HCEC 1CT (cell line): ENCODE measurements at regions not wholly inside any gene's neighbourhood (a gene's known extent, or its start where the extent isn't known, plus 50 kb on each side); places are given as distances from the start of the nearest gene placed in this dataset.
"Not testable (repeated sequence)": the region's sequence is repeated elsewhere in the genome, so short reads cannot be mapped to it uniquely, and the experiment has no call there.

ENCODE experiments used
- DNase-seq: peaks from one replicate; pipeline ENCODE4 v3.0.0-alpha.2; 2017

DNA sequence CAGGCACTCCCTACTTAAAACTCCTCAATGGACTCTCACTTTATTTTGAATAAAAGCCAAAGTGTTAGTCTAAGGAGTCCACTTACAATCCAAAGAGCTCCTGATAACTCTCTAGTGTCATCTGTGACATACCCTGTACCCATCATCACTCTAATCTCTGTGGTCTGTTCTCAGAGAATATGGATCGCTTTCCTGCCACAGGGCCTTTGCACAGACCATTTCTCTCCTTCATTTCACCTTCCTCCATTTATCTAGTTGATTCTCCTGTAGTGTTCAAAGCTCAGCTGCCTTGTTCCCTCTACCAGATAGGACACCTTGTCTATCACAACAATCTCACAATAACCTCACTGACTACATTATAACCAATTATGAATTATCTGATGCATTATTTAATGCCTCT, 185.4 kb upstream of the KBTBD8 start:
- DNase-seq, result no peak

DNA sequence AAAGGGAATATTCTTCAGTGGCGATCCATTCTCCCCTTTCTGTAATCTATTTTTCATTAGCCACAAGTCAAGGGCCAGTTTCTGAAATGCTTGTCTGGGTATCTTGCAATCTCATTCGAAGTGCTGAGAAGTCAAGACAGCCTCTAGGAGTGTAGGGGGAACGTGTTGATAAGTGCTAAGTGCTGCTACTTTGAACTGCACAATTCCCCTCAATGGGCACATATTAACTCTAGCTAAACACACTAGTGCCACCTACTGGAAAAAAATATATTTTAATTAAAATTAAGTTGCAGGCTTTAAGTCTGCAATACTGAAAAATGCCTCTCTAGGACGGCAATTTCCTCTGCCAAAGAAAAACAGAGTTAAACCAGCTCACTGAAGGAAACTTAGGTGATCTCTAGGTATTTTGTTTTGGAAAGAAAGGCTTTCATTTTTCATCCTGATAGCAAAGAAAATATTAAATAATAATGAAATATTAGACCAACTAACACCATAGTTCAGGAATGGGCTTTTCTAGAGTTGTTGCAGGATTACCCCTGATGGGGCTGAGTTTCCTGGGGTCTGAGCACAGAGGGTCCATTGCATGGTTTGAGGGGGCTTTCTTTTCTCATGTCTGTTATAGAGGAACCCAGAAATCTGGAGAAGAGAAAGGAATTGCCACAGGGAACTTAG, 181.9 kb upstream of the KBTBD8 start:
- DNase-seq, result peak; percentile 78

DNA sequence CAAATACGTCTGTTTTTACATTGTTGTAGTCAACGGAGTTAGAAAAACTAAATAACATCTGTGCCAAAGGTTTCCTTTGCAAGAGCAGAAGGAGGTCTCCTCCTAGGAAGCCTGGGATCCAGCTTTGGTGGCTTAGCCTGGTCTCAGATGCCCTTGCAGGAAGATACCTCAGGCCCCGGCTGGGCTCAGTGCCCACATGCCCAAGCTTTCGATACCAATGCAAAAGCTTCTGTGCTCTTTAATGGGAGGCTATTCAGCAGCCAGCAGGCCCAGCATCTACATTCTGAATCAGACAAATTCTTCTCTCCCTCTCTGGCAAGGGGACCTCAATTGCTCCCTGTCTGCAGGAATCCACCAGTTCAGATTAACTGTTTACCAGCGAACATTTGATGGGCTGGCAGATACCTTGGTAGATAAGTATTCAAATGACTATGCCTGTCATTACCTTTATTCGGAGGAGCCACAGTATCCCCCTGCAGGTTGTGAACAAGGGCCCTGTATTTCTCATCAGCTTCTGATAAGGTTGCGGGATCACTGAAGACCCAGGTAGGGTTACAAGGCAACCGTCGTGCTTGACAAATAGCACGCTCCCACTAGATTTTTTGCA, 180.1 kb upstream of the KBTBD8 start:
- DNase-seq, result no peak

DNA sequence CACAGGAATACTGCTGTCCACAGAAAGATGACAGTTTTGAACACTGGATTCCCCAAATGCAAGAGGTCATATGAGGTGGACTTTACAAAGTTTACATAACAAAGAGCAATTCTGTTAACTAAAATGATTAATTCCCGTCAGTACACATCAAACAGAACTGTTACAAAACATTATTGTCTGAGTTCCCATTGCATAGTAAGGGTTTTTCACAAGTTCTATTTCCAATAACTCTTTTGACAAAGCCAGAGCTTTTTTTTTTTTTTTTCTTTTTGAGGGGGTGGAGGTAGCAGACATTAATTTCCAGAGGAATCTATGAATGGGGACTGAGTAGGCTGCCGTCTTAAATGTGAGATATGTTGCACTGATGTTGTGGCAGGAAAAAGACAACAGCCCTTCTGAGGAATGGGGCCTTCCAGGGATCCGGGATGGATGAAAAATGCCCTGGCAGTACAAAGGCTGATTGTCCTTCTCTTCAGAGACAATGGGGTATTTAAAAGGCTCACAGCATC, 178.1 kb upstream of the KBTBD8 start:
- DNase-seq, result no peak

DNA sequence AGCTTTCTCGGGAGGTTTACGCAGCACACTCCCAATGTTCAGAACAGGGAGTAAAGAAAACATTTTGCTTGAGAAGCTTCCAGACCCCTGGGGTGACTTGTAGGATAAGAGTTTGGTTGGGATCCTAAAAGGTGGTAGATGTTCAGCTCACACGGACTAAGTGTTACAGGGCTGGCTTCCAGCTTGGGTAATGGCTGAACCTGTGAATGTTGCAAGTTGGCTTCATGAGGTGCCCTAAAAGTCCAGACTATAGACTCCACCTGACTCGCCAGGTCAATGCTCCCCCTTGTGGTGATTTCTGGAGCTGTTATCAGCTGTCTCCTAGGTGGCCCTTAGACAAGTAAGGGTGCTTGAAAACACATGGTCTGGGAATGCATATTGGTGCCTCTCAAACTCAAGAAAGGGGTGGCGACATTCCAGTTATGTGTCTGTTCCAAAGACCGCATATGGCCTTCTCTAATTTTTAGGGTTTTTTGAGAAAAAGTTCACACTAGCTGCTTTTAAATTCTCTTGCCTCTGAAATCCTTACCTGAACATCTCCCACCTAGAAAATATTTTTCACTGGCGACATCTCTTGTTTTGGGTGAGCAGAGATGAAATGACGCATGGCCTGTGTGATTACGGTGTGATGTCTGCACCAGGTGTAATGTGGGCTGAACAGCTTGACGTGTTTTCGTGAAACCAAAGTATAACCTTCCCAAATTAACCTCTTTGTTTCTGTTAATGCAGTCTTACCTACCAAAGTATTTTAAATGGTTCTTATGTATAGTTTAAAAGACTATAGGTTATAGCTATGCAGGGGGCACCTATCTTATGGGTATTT, 175.7 kb upstream of the KBTBD8 start:
- peak; percentile 47 for DNase-seq

DNA sequence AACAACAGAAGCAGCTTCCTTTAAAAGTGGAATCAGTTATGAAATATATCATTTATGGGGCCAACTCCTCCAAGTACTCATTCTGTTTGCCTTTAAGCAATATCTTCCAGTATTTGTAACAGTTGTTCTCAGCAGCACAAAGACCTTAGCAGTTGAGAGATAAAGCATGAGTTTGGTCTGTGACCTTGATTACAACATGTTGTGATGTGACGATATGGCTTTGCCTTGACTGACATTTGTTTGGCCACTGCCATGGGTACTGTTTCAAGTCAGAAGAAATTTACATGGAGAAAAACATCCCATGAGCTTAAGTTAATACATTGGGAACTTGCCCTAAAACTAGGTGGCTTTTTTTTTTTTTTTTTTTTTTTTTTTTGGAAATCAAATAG, 175.1 kb upstream of the KBTBD8 start:
- DNase-seq, result no peak

DNA sequence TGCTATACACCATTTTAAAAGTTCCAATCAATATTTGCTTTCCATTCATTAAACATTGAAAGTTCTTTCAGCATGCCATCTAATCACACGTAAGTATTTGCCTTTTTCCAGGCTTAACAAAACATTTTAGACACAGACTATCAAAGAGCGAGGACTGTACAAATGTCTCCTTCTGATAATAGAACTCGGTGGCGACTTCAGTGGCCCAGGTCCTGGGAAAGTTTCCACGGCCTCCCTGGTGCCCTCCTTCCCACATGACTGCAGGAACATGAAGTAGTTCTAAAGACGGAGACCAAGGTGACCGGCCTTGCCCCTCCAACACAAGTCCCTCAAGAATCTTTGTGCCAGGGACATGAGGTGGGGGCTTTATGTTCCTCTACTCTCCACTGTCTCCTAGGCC, 174.6 kb upstream of the KBTBD8 start:
- DNase-seq, result no peak

DNA sequence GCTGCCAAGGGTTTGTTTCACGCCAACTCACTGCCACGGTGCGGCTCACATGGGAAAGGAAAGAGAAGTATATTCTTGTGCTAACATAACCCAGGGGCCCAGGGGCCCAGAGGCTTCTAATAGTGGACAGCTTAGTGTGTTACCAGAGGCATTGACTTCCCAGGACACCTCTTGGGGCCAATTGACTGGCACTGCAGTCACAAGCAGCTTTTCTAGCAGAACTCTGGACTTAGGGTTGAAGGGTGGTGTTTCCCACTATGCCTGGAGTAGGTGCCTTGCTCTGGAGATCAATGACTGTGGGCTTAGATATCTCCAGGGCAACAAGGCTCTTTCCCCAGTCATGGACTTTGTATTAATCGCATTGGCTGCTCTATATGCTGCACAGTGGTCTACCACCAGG, 172.7 kb upstream of the KBTBD8 start:
- no peak for DNase-seq

DNA sequence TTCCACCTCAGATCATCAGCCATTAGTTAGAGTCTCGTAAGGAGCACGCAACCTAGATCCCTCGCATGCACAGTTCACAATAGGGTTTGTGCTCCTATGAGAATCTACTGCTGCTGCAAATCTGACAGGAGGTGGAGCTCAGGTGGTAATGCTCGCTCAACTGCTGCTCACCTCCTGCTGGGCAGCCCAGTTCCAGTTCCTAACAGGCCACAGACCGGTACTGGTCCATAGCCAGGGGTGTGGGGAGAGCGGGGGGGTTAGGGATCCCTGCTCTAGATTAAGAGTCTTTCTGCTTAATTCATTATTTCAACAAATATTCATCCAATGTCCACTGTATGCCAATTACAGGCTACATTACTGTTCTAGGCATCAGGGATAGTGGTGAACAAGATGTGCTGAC, 170.4 kb upstream of the KBTBD8 start:
- DNase-seq, result no peak

DNA sequence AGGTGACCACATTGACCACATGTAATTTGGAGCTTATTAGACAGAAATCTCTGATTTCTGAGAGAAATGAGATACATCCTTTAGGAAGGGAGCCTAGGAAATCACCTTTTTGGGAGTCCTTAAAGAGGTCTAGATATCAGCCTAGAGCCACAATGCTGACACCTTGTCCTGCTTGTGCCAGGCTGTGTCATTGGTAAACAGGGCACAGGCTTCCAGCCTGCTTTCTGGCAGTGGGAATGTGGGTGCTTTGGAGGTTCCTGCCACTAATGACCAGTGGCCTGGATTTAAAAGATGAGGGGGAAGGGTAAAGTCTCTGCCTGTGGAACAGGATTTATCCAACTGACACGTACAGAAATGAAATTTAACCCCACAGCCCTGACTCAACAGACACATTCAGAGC, 169.8 kb upstream of the KBTBD8 start:
- no peak for DNase-seq

DNA sequence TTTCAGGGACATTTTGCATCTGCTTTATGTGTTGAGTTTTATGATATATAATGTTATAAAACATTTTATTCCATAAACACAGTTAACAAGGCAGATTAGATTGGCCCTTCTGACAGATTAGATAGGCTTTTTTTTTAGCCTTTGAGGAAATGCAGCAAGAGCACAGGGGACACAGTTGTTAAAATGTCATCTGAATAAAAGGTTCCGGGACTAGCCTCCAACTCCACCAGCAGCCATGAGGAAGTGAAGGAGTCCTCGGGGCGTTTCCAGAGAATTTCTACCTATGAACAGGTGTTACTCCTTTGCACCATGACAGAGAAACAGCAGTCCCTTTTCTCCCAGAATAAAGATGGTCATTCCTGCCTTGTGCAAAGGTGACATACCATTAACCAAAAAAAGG, 167.8 kb upstream of the KBTBD8 start:
- no peak for DNase-seq

DNA sequence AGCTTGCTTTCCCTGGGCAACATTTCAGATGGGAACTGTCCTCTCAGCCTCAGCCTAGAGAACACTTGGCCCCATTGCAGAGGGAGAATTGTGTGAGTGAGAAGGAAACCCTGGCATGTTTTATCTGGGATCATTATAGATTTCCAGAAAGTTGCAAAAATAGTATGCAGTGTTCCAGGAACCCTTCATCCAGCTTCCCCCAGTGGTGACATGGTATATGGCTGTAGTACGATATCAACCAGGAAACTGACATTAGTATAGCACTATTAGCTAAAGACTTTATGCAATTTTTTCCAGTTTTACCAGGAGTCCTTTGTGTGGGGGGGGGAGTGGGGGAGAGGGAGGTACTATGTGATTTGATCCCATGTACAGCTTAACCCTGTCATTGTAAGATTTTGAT, 166.2 kb upstream of the KBTBD8 start:
- DNase-seq, result no peak

DNA sequence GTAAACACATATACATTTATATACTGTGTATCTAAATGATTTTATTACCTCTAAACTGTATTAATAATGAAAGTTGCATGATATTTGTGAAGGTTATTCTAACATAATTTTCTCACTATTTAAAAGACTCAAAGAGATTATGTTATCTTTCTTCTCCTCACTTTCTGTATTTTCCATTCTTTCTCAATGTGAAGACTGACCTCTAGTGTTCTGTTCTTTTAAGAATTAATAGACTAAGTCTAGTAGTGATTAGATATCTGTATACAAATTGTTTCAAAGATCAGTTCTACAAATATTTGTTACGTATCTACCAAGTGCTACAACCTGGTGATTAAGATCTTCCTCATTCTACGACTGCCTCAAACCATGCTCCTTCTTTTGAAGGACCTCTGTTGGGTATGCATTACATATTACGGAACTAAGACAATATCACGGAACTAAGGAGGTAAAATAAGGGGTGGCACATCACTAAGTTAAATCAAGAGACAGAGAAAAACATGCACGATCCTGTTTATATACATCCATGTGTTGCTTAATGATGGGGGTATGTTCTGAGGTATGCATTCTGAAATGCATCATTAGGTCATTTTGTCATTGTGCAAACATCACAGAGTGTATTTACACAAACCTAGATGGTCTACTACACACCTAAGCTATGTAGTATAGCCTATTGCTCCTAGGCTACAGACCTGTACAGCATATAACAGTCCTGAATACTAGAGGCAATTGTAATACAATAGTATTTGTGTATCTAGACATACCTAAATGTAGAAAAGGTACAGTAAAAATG, 161.5 kb upstream of the KBTBD8 start:
- DNase-seq, result peak; percentile 36

DNA sequence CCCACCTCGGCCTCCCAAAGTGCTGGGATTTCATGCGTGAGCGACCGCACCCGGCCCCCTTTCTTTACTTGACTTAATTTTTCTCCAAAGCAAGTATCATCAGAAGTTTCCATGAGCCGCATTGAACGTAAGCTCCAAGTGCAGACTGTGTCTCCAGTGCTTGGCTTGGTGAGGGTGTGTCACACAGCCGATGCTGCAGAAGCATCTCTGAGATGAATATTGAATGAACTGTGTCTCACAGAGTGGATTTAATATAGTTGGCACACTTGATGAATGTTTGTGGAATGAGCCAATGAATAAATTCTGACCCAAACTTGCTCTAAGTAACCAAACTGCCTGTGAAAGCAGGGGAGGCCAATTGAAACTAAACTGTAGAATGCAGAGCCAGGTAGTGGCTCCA, 159.4 kb upstream of the KBTBD8 start:
- DNase-seq, result no peak

DNA sequence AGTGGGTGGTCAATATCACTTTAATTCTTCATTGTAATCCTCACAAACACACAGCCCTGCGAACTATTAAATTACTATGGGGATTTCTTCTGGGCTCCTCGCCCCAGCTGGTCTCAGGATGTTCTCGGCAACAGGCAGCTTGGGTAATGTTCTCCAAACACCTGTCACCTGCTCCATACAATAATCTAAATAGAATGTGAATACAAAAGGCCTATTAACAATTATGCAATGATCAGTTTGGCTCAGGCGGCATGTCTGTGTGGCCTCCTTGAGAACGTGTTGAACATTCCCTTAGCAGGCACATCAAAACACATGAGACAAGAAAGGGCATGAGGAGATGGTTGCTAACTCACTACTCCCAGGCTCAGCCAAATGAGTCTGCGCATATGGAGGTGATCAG, 158.6 kb upstream of the KBTBD8 start:
- no peak for DNase-seq

DNA sequence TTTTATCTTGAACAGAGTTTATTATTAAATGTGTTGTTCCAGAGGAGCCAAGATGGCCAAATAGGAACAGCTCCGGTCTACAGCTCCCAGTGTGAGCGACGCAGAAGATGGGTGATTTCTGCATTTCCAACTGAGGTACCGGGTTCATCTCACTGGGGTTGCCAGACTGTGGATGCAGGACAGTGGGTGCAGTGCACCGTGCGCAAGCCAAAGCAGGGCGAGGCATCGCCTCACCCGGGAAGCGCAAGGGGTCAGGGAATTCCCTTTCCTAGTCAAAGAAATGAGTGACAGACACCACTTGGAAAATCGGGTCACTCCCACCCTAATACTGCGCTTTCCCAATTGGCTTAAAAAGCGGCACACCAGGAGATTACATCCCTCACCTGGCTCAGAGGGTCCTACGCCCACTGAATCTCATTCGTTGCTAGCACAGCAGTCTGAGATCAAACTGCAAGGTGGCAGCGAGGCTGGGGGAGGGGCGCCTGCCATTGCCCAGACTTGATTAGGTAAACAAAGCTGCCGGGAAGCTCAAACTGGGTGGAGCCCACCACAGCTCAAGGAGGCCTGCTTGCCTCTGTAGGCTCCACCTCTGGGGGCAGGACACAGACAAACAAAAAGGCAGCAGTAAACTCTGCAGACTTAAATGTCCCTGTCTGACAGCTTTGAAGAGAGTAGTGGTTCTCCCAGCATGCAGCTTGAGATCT, 155.2 kb upstream of the KBTBD8 start:
- not testable (repeated sequence) for DNase-seq

DNA sequence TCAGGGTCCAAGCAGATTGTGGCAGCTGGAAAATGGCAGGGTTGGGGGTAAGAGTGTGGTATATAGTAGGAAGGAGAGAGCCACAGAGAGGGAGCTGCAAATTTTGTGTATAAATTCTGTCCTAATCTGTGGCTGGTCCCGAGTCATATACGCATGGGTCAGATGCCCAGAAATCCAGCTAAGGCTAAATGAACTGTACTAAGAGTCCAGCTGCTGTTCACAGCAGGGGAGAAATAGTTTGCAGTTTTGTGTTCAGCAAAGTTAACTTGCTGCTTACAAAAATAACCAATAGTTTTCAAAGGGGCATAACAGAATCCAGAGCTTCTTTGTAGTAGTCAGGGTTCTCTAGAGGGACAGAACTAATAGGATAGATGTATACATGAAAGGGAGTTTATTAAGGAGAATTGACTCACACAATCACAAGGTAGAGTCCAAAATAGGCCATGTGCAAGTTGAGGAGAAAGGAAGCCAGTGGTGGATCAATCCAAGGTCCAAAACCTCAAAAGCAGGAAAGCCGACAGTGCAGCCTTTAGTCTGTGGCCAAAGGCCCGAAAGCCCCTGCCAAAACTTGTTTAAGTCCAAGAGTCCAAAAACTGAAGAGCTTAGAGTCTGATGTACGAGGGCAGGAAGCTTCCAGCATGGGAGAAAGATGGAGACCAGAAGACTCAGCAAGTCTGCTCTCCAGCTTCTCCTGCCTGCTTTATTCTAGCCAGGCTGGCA, 146.1 kb upstream of the KBTBD8 start:
- DNase-seq, result no peak

DNA sequence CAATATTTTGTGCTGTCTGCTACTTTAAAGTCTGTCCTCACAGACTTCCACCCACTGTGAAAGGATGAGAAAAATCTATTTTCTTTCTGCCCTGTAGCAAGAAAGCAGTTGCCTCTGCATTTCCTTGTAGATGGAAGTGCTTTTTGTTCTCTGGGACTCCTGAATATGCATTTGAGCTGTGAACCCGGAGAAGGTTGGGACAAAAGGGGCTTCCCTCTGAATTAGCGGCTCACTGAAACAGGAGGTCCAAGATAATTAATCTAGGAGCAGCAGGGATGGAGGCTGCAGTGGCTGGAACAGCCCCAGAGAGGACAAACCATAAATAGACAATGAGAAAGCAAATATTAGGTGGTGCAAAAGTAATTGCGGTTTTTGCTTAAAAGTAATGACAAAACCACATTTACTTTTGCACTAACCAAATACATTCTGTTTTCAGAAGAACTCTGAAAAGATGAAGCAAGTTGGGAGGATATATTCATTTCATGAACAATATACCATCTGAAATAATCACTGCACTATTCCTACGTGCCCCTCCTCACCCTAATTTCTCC, 143.4 kb upstream of the KBTBD8 start:
- DNase-seq, result no peak

DNA sequence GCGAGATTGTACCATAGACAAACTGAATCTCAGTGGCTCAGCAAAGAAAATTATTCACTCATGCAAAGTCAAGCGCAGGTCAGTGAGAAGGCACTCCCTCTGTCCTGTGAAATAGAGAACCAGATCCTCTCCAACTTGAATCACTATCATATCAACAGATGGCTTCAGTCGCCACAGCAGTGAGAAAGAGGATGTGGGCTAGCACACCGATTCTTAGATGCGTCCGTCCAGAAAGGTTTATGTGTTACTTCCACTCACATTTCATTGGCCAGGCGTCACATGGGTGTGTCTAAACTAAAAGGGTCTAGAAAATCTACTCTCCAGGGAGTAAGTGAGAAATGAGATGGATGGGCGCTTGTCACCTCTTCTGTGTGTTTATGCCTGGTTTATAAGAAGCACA, 141.6 kb upstream of the KBTBD8 start:
- DNase-seq, result no peak

DNA sequence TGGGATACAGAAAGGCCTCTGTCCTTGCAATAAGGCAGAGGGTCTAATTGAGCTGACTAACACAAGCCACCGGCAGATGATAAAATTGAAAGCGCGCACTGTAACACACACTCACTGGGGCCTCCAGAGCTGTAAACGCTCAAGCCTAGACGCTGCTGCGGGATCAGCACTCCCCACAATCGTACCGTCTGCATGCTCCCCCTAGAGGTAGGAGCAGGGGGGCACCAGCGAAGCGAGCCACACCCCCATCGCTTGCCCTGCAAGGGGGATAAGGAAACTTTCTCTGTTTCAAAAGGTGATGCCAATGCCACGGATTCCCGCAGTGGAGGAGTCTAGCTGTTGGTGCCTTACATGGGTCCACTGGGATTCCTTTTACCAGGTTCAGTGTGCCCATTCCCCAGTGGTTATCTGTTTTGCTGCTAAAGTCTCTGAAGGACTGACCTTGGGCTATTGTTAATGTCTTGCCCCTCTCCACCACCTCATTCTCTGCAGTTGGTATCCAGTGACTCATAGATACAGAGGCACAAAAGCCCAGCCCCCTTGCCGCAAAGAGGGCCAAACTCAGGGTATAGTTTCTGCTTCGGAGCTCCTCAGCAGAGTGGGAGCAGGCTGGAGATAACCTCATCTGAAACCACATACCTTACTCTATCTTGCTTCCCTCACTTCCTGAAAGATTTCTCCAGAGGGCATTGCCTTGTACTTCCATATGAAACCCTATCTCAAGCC, 139.3 kb upstream of the KBTBD8 start:
- no peak for DNase-seq

DNA sequence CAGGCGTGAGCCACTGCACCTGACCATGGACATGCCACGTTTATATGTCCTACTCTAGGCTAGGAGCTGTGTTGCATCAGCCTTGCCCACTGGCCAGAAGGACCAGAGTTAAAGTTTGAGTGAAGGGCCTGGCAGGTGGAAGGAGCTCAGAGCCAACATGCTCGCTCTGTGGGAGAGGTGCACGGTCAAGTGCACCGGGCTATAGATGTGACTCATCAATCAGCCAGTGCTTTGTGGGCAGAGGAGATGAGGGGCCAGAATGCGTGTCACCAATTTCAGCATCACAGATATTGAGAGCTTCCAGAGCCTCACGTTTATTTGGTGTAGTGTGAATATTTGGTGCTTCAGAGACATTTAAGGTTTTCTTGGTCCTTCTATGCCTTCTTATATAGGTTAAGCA, 137.3 kb upstream of the KBTBD8 start:
- DNase-seq, result no peak
